Right renal pelvis (tissue), 4 donors: ENCODE measurements at regions not wholly inside any gene's neighbourhood (a gene's known extent, or its start where the extent isn't known, plus 50 kb on each side); places are given as distances from the start of the nearest gene placed in this dataset.

Source experiments
- DNase-seq, 4 donors: peaks; one replicate each; pipeline ENCODE4 v3.0.0-alpha.2; 2013; ENCODE audit warnings: low read depth in 4 of 4, low spot score in 3 of 4, missing footprints in 1 of 4

GRCh38 chr22:48138855-48139254, 1376.4 kb downstream of the TBC1D22A start:
- DNase-seq = no peak

DNA sequence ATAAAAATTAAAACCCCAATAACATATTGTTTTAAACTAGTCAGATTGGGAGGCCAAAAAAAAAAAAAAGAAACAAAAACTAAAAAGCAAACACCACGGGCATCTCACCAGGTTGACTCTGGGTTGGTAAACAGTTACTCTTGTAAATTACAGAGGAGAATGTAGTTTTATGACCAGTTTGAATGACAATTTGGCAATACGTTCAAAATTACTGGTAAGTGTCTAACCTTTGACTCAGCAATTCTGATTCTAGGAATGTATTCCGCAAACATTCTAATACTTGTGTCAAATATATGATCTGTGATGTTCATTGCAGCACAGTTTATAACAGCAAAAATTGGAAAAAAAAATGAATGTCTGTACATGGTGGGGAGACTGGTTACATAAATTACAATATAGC, 1376.0 kb downstream of the TBC1D22A start:
- no peak for DNase-seq

GRCh38 chr22:48137640-48138039, 1375.2 kb downstream of the TBC1D22A start:
- DNase-seq = no peak

- DNase-seq = no peak
Observed at GRCh38 chr22:48135592-48135991, 1373.1 kb downstream of the TBC1D22A start.

- DNase-seq = no peak
Observed at GRCh38 chr22:48125416-48125815, 1363.0 kb downstream of the TBC1D22A start.

DNA sequence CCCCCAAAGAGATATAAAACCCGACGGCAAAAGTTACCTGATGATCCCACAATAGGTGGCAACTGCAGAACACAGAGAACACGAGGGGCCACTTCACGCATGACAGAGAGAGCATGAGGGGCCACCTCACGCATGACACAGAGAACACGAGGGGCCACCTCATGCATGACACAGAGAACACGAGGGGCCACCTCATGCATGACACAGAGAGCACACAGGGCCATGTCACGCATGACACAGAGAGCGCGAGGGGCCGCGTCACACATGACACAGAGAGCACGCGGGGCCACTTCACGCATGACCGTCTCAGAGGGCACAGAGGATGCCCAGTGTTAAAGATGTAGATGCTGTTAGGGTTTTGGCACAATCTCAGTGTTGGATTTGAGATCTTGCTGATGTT, 1359.5 kb downstream of the TBC1D22A start:
- DNase-seq = no peak

GRCh38 chr22:48118654-48119053, 1356.2 kb downstream of the TBC1D22A start:
- DNase-seq = no peak

DNA sequence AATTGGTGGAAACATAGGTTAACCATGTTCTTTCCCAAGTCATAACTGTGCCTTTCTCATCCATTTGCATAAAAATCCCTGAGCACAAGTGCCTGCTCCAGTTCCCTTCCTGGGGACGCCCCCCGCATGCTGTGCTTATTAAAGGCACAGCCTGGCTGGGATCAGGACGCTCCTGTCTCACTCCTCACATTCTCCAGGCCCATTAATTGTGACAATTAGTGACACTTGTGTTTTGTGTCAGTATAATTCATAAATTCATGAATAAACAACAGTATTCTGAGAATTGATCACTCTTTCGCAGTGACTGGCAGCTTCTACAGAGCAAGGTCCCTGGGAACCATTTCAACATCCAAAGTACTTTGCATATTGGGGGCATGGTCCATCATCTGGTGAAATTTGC, 1354.4 kb downstream of the TBC1D22A start:
- no peak for DNase-seq

- no peak for DNase-seq
Observed at GRCh38 chr22:48112687-48113521, 1350.5 kb downstream of the TBC1D22A start.

GRCh38 chr22:48106715-48107259, 1344.3 kb downstream of the TBC1D22A start:
- no peak for DNase-seq

GRCh38 chr22:48106215-48106614, 1343.8 kb downstream of the TBC1D22A start:
- DNase-seq = no peak

DNA sequence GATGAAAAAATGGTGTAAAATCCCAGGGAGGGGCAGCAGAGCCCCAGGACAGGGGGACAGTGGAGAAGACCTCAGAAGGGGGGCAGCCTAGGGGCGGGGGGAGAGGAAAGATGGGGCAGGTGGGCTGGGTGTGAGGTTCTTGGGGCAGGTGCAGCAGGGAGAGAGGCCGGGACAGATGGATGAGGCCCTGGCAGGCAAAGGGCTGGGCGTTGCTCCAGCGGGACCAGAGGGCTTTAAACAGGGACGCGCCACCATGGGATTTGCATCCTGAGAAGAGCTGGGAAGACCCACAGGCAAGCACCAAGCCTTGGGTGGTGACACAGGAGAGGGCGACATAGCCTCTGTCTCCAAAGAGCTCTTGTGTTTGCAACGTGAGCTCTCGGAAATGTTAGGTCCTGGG, 1342.8 kb downstream of the TBC1D22A start:
- DNase-seq = no peak

DNA sequence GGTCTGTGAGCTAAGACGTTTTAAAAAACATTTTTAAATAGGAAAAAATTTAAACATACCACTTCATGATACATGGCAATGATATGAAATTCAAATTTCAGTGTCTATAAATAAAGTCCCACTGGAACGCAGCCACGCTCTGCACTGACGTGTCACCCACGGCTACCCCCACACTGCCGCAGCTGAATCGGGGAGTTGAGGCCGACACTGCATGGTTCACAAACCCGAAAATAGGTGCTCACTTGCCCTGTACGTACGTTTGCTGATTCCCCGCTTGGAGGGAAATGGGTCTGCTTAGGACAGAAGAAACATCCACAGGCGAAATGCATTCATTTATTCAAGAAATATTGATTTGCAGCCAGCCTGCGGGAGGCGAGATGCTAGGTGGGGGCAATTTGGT, 1342.3 kb downstream of the TBC1D22A start:
- no peak for DNase-seq

- no peak for DNase-seq
Observed at GRCh38 chr22:48104102-48104738, 1341.8 kb downstream of the TBC1D22A start.

- no peak for DNase-seq
Observed at GRCh38 chr22:48103126-48103875, 1340.9 kb downstream of the TBC1D22A start.

DNA sequence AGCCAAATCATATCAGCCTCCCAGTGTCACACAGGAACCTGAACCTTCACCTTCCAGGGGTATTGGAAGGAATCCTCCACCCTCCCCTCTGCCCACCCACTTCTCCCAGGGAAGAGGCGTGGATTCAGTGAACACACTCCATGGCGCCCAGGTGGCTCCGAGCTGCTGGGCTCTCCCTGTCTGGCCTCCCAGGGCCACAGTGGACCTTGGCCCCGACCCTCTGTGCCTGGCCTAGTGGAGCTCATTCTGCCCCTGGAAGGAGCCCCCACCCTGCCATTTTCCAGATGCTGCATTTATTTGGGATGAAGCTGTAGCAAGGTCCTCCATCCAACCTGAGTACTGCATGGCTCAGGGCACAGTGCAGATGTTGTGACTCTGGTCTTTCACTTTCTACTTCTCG, 1340.1 kb downstream of the TBC1D22A start:
- DNase-seq = no peak

DNA sequence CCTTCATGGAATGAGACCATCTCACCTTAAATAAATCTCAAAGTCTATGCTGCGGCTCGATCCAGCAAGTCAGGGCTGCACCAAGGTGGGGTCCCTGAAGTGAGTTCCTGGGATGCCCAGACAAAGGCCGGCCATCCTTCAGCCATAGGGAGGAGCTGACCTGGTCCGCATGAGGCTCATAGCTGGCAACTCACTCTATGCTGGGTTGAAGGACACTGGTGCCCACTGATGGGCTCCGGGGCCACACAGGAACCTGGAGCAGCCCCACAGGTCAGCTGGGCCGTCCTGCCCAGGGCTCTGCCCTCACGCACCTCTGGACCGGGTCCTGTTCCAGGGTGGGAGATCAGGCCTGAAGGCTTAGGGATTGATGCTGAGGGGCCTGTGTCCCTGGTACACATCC, 1339.3 kb downstream of the TBC1D22A start:
- no peak for DNase-seq

GRCh38 chr22:48100685-48101417, 1338.4 kb downstream of the TBC1D22A start:
- no peak for DNase-seq

DNA sequence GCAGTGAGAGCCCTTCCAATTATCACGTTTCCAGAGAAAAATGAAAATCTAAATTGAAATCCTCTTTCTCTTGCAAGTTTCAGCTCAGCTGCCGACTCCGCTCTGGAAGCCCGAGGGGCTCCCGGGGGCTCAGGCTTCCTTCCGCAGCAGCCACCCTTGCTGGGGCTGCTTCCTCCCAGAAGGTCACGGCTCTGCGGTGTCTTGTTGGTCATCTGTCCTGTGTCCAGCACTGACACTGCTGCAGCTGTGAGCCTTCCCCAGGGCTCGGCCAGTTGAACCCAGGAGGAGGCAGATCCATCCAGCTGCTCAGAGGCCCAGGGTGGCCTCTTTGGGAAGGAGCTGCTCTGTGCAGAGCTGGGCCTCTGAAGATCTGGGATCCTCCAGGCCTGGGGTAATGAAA, 1337.2 kb downstream of the TBC1D22A start:
- DNase-seq = no peak

- DNase-seq = no peak
Observed at GRCh38 chr22:48099251-48099650, 1336.8 kb downstream of the TBC1D22A start.

DNA sequence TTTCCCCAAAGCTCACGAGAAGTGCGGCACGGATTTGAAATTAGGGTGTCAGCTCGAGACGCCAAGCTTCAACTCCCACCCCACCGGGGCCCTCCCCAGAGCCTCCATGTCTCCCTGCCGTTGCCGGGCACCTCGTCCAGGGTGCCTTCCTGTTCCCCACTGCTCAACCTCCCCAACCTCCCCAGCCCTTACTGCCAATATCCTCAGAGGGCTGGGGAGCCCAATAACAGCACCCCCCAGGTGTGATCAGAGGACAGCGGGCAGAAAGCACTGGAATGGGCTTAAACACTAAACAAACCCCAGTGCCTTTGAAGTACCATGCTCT, 1336.4 kb downstream of the TBC1D22A start:
- DNase-seq = no peak
